ENCODE measurements at regions not wholly inside any gene's neighbourhood (a gene's known extent, or its start where the extent isn't known, plus 50 kb on each side); places are given as distances from the start of the nearest gene placed in this dataset.

GRCh38 chr17:13409455-13409854 lies 192.3 kb downstream of the HS3ST3A1 start:
- no peak for DNase-seq (ENCODE audit: low read depth)
- H3K4me3 ChIP-seq (ENCODE audit: low read depth, low read length): no peak overlapping the region

- no peak for DNase-seq (ENCODE audit: low read depth)
- H3K4me3 ChIP-seq (ENCODE audit: low read depth, low read length): no peak overlapping the region
These were observed 194.3 kb downstream of the HS3ST3A1 start for GRCh38 chr17:13407381-13407780.

- DNase-seq (ENCODE audit: low read depth): no peak
- H3K4me3 ChIP-seq (ENCODE audit: low read depth, low read length): no peak overlapping the region
These were observed 195.9 kb downstream of the HS3ST3A1 start for GRCh38 chr17:13405807-13406206.

GRCh38 chr17:13405080-13405479 lies 196.6 kb downstream of the HS3ST3A1 start:
- DNase-seq (ENCODE audit: low read depth): no peak
- no peak overlapping the region for H3K4me3 ChIP-seq (ENCODE audit: low read depth, low read length)

GRCh38 chr17:13403982-13404946 lies 197.5 kb downstream of the HS3ST3A1 start:
- no peak overlapping the region for H3K4me3 ChIP-seq (ENCODE audit: low read depth, low read length)
- DNase-seq (ENCODE audit: low read depth): no peak

GRCh38 chr17:13400491-13400890 lies 201.2 kb downstream of the HS3ST3A1 start:
- no peak overlapping the region for H3K4me3 ChIP-seq (ENCODE audit: low read depth, low read length)
- DNase-seq (ENCODE audit: low read depth): no peak

GRCh38 chr17:13398853-13399252 lies 202.9 kb downstream of the HS3ST3A1 start:
- DNase-seq (ENCODE audit: low read depth): no peak
- no peak overlapping the region for H3K4me3 ChIP-seq (ENCODE audit: low read depth, low read length)

GRCh38 chr17:13398091-13398490 lies 203.6 kb downstream of the HS3ST3A1 start:
- no peak for DNase-seq (ENCODE audit: low read depth)
- no peak overlapping the region for H3K4me3 ChIP-seq (ENCODE audit: low read depth, low read length)

- no peak overlapping the region for H3K4me3 ChIP-seq (ENCODE audit: low read depth, low read length)
- peak; percentile 26 for DNase-seq (ENCODE audit: low read depth)
These were observed 205.9 kb downstream of the HS3ST3A1 start for GRCh38 chr17:13395862-13396261.

GRCh38 chr17:13395346-13395745 lies 206.4 kb downstream of the HS3ST3A1 start:
- no peak overlapping the region for H3K4me3 ChIP-seq (ENCODE audit: low read depth, low read length)
- peak; percentile 35 for DNase-seq (ENCODE audit: low read depth)

- peak; percentile 94 for DNase-seq (ENCODE audit: low read depth)
- no peak overlapping the region for H3K4me3 ChIP-seq (ENCODE audit: low read depth, low read length)
These were observed 207.7 kb downstream of the HS3ST3A1 start for GRCh38 chr17:13393841-13394710.

GRCh38 chr17:13387952-13388351 lies 213.8 kb downstream of the HS3ST3A1 start:
- no peak for DNase-seq (ENCODE audit: low read depth)
- no peak overlapping the region for H3K4me3 ChIP-seq (ENCODE audit: low read depth, low read length)

GRCh38 chr17:13387236-13387635 lies 214.5 kb downstream of the HS3ST3A1 start:
- DNase-seq (ENCODE audit: low read depth): no peak
- no peak overlapping the region for H3K4me3 ChIP-seq (ENCODE audit: low read depth, low read length)

GRCh38 chr17:13385481-13385911 lies 216.2 kb downstream of the HS3ST3A1 start:
- peak; percentile 30 for DNase-seq (ENCODE audit: low read depth)

GRCh38 chr17:13384626-13385025 lies 217.1 kb downstream of the HS3ST3A1 start:
- H3K4me3 ChIP-seq (ENCODE audit: low read depth, low read length): no peak overlapping the region
- no peak for DNase-seq (ENCODE audit: low read depth)

More at GRCh38 chr17:13385481-13385911, 216.2 kb downstream of the HS3ST3A1 start:
- H3K4me3 ChIP-seq (ENCODE audit: low read depth, low read length): no peak overlapping the region

- no peak for DNase-seq (ENCODE audit: low read depth)
- no peak overlapping the region for H3K4me3 ChIP-seq (ENCODE audit: low read depth, low read length)
These were observed 223.4 kb downstream of the HS3ST3A1 start for GRCh38 chr17:13378361-13378760.

GRCh38 chr17:13374203-13375143 lies 227.3 kb downstream of the HS3ST3A1 start:
- no peak overlapping the region for H3K4me3 ChIP-seq (ENCODE audit: low read depth, low read length)
- DNase-seq (ENCODE audit: low read depth): no peak

GRCh38 chr17:13372432-13372831 lies 229.3 kb downstream of the HS3ST3A1 start:
- DNase-seq (ENCODE audit: low read depth): no peak
- no peak overlapping the region for H3K4me3 ChIP-seq (ENCODE audit: low read depth, low read length)

- no peak overlapping the region for H3K4me3 ChIP-seq (ENCODE audit: low read depth, low read length)
- no peak for DNase-seq (ENCODE audit: low read depth)
These were observed 234.6 kb downstream of the HS3ST3A1 start for GRCh38 chr17:13367154-13367553.

All from skeletal muscle cell (primary cell).